Breast epithelium (tissue), 4 donors: ENCODE measurements at regions not wholly inside any gene's neighbourhood (a gene's known extent, or its start where the extent isn't known, plus 50 kb on each side); places are given as distances from the start of the nearest gene placed in this dataset.

Experiments used
- DNase-seq, 2 donors: peaks; one replicate each; pipeline ENCODE4 v3.0.0-alpha.2; 2019; ENCODE audit warnings: low spot score in 2 of 2
- H3K27ac ChIP-seq, 2 donors: fragments of 200-600 bp; sonication (generic) in 1 of 2; one replicate each; pipeline ENCODE4 v1.5.1; 2016 to 2019; ENCODE audit warnings: mild to moderate bottlenecking in 1 of 2
- H3K27me3 ChIP-seq, 2 donors: fragments of 200-600 bp; sonication (generic) in 1 of 2; one replicate each; pipeline versions ENCODE4 v1.5.1 to v1.6.0; 2017 to 2019; ENCODE audit warnings: control low read depth in 1 of 2, mild to moderate bottlenecking in 1 of 2
- H3K36me3 ChIP-seq: fragments of 200-600 bp; one replicate; pipeline ENCODE4 v1.5.1; 2019
- H3K4me1 ChIP-seq, 2 donors: fragments of 200-600 bp; sonication (generic); one replicate each; pipeline ENCODE4 v1.5.1; 2016 to 2019; ENCODE audit warnings: control low read depth in 1 of 2
- H3K4me3 ChIP-seq, 3 donors: fragments of 200-600 bp; sonication (generic); 1 replicate in 2 of 3; 2 replicates in 1 of 3; pipeline ENCODE4 v1.5.1; 2016 to 2019; ENCODE audit warnings: mild to moderate bottlenecking in 3 of 3, moderate library complexity in 2 of 3
- H3K9me3 ChIP-seq, 2 donors: fragments of 200-600 bp; sonication (generic) in 1 of 2; one replicate each; pipeline ENCODE4 v1.5.1; 2016 to 2019; ENCODE audit warnings: control low read depth in 1 of 2
- POLR2A ChIP-seq: fragments of 450-650 bp; IDR thresholded peaks from one replicate; pipeline ENCODE4 v1.6.1; 2016; ENCODE audit warnings: antibody characterized with exemption, mild to moderate bottlenecking, moderate library complexity
- POLR2AphosphoS5 ChIP-seq, 3 donors: sonication (generic); formaldehyde crosslinking; IDR thresholded peaks; one replicate each; pipeline ENCODE4 v1.6.1; 2017; ENCODE audit warnings: antibody characterized with exemption in 3 of 3
- intact Hi-C: fragments of 100-400 bp; cut with DNase I; formaldehyde crosslinking; loops from one replicate; pipeline ENCODE4 v1.15.1; 2023; ENCODE audit warnings: low total_unique reads
- TF ChIP-seq, protein P1 (sequence below), 3 donors: fragments of 450-650 bp; IDR thresholded peaks; one replicate each; pipeline ENCODE4 v1.5.1; 2016 to 2017; ENCODE audit warnings: antibody characterized with exemption in 3 of 3, mild to moderate bottlenecking in 3 of 3, moderate library complexity in 3 of 3

DNA sequence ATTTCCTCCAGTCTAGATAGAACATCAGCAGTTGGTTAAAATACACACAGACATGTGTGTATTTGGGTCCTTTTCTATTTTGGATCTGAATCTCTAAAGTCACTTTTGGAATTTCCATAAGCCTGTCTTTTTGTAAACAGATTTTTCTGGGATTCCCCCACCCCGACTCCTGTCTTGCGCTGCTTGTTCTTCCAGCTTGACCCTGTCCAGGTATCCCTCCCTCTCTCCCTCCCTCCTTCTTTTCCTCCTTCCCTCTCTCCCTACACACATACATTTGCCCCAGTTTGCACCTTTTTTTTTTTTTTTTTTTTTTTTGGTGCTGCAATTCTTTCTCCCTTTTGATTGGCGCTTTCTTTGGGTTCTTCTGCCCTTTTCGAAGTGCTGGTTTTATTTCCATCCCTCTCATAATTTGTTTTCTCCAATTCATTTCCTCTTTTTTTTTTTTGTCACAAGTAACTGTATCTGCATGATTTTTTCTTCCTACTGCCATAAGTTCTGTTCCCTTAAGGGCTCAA, 114.8 kb upstream of the SERTAD2 start:
- Histone ChIP-seq H3K4me3 (peak overlapping the region; percentile 59 to 92 (median 76)), H3K27ac (peak overlapping the region; percentile 98), H3K36me3 (no peaks in the 10 kb centered on the region), H3K9me3 (no peaks in the 10 kb centered on the region), H3K4me1 (peaks cover 0 to 4% of the 10 kb centered on the region in 2 donors), H3K27me3 (no peaks in the 10 kb centered on the region)
- no peak for DNase-seq
- intact Hi-C loops = no loop called here
- no peak for TF ChIP-seq POLR2AphosphoS5 (IDR thresholded peaks at IDR 0.05)
- TF ChIP-seq, protein P1, sequence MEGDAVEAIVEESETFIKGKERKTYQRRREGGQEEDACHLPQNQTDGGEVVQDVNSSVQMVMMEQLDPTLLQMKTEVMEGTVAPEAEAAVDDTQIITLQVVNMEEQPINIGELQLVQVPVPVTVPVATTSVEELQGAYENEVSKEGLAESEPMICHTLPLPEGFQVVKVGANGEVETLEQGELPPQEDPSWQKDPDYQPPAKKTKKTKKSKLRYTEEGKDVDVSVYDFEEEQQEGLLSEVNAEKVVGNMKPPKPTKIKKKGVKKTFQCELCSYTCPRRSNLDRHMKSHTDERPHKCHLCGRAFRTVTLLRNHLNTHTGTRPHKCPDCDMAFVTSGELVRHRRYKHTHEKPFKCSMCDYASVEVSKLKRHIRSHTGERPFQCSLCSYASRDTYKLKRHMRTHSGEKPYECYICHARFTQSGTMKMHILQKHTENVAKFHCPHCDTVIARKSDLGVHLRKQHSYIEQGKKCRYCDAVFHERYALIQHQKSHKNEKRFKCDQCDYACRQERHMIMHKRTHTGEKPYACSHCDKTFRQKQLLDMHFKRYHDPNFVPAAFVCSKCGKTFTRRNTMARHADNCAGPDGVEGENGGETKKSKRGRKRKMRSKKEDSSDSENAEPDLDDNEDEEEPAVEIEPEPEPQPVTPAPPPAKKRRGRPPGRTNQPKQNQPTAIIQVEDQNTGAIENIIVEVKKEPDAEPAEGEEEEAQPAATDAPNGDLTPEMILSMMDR (IDR thresholded peaks at IDR 0.05) = no peak
- TF ChIP-seq POLR2A = no peak

DNA sequence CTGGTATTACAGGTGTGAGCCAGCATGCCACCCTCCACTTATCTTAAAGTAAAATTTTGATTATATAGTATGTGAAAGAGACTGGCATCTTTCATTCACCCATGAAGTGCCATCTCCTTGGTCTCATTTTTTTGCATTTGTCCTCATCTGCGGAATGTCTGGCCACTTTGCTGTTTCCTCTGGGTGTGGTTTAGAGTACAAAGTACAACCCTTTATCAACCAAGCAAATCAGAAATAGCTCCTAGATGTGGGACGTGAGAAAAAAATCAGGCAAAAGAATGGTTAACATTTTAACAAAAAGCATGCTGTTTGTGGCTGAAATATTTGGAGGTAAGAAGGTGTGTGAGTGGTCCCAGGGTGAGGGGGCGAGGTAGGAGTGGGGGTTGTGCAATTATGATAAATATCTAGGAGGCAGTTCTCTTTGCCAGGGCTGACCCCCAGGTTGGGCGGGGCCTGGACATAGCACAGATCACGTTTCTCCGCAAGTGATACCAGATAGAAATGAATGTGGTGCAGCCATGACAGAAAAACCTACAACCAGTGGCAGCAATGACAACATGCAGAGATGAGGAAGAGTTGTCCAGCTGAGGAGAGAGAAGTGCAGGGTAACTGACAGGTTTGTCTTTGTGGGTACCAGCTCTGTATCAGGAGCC, 115.8 kb upstream of the SERTAD2 start:
- peaks cover 0 to 4% of the 10 kb centered on the region in 2 donors for H3K4me1 ChIP-seq
- TF ChIP-seq POLR2A (no peak), POLR2AphosphoS5 (IDR thresholded peaks at IDR 0.05) (no peak)
- H3K27me3 ChIP-seq = no peaks in the 10 kb centered on the region
- no peak overlapping the region for H3K27ac ChIP-seq
- no peak overlapping the region for H3K4me3 ChIP-seq
- no peaks in the 10 kb centered on the region for H3K9me3 ChIP-seq
- no peaks in the 10 kb centered on the region for H3K36me3 ChIP-seq
- intact Hi-C loops = no loop called here
- DNase-seq = no peak

DNA sequence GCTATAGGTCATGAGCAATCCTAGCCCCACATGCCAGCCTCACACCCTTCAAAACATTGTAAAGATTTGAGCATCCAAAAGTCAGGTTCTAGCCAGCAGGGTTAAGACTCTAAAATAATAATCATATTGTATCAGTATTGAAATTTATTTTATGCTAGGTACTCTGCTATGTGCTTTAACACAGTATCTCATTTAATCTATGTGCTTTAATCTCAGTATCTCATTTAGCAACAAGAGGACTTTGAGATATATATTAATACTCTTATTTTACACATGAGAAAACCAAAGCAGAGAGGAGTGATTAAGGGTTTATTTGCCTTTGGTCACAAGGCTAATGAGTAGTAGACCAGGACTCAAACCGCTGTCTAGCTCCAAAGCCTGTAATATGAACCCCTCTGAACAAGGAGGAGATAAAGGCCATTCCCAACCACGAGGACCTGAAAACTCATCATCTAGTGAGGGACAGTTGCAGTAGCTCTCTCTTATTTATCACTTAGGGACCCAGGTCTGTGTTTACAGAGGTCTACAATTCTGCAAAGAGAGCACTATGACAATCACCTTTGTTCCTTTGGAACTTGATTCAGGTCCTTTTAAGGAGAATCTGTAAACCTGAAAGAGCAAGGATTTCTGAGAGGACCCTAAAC, 116.5 kb upstream of the SERTAD2 start:
- no peak for DNase-seq
- H3K9me3 ChIP-seq = peaks cover 0 to 2% of the 10 kb centered on the region in 2 donors
- no peak overlapping the region for H3K27ac ChIP-seq
- intact Hi-C loops = no loop called here
- peaks cover 0 to 4% of the 10 kb centered on the region in 2 donors for H3K4me1 ChIP-seq
- no peaks in the 10 kb centered on the region for H3K36me3 ChIP-seq
- no peaks in the 10 kb centered on the region for H3K27me3 ChIP-seq
- no peak overlapping the region for H3K4me3 ChIP-seq
- TF ChIP-seq POLR2A (no peak), POLR2AphosphoS5 (IDR thresholded peaks at IDR 0.05) (no peak)

DNA sequence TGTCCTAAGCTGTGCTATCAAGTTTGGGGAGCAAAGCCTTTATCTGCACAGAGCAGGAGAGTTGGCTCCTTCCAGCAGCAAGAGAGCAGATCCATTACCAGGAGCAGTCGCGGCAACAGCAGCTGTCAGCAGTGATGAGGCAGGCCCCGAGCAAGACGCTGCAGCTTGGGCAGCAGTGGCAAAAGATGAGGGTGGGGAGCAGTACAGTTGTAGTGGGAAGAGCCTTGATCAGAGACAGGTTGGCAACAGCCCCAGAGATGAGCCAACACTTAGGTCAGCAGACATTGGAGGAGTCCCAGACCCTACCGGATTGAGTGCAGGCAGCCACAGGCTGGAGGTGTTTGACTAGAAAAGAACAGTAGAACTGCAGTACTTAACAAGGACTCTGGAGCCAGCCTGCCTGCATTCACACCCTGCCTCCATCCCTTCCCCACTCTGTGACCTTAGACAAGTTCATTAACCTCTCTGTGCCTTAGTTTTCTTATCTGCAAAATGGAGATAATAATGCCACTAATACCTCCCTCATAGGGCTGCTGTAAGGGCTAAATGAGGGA, 117.1 kb upstream of the SERTAD2 start:
- Histone ChIP-seq H3K27me3 (no peaks in the 10 kb centered on the region), H3K9me3 (peaks cover 0 to 8% of the 10 kb centered on the region in 2 donors), H3K36me3 (no peaks in the 10 kb centered on the region), H3K4me3 (no peak overlapping the region), H3K4me1 (peaks cover 0 to 4% of the 10 kb centered on the region in 2 donors), H3K27ac (no peak overlapping the region)
- TF ChIP-seq POLR2AphosphoS5 (IDR thresholded peaks at IDR 0.05) (peak in 1 of 3 donors; percentile 17), POLR2A (no peak)
- no peak for DNase-seq
- intact Hi-C loops = no loop called here

DNA sequence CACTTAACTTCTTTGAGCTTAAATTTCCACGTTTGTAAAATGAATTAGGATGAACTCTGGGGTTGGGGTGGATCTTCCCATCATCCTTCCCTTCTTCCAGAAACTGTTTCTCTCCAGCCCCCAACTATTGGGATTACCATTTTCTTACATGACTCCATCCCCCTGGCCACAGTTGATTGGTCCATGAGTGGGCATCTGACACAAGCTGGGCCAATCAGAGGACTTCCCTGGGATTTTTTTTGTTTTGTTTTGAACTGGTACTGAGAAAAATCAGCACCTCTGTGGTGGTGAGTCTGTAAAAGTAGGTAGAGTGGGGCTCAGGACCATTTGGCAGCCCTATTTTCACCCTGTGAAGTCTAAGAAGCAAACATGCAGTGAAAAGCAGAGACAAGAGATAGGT, 118.0 kb upstream of the SERTAD2 start:
- intact Hi-C loops = no loop called here
- no peaks in the 10 kb centered on the region for H3K27me3 ChIP-seq

DNA sequence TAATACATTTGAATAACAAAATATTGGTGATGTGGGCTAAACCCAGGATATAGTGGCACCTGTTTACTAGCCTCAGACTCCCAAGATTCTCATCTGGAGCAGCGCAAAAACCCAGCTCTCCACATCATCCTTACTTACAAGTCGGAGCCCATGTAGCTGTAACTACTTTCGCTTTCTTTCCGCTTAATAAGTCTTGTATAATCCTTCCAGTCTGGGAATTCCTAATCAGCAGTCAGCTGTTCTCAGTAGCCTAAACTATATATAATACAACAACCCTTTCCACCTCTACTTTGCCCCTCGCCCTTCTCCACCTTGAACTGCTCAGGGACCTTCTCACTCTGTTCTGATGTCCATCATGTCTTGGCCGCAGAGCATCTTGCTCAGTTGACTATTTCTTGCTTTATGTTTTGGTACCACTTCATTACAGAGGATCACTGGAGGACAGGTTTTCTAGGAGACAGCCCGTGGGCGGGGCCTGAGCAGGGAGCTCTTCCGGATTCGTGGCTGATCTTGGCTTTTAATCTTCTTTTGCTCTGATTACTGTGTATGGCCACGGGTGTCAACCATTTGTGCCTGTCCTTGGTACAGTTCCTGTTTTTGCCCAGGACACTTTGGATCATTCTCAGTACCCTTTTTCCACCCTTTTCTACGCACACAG, 119.9 kb upstream of the SERTAD2 start:
- no peak for DNase-seq
- H3K4me1 ChIP-seq = no peaks in the 10 kb centered on the region
- TF ChIP-seq, protein P1 (IDR thresholded peaks at IDR 0.05) = no peak
- TF ChIP-seq POLR2AphosphoS5 (IDR thresholded peaks at IDR 0.05) (no peak), POLR2A (no peak)
- peaks cover 0 to 8% of the 10 kb centered on the region in 2 donors for H3K9me3 ChIP-seq
- no peaks in the 10 kb centered on the region for H3K27me3 ChIP-seq
- no peak overlapping the region for H3K27ac ChIP-seq
- H3K36me3 ChIP-seq = no peaks in the 10 kb centered on the region
- no peak overlapping the region for H3K4me3 ChIP-seq
- intact Hi-C loops = no loop called here

More for the DNA sequence above, 118.0 kb upstream of the SERTAD2 start:
- no peak for DNase-seq
- peaks cover 0 to under 1% of the 10 kb centered on the region in 2 donors for H3K4me1 ChIP-seq
- TF ChIP-seq, protein P1 (IDR thresholded peaks at IDR 0.05) = no peak
- TF ChIP-seq POLR2A (no peak), POLR2AphosphoS5 (IDR thresholded peaks at IDR 0.05) (no peak)
- H3K9me3 ChIP-seq = peaks cover 0 to 8% of the 10 kb centered on the region in 2 donors
- no peaks in the 10 kb centered on the region for H3K36me3 ChIP-seq
- H3K4me3 ChIP-seq = no peak overlapping the region
- H3K27ac ChIP-seq = no peak overlapping the region
